Mesendoderm (in vitro differentiated cells): ENCODE measurements at regions not wholly inside any gene's neighbourhood (a gene's known extent, or its start where the extent isn't known, plus 50 kb on each side); places are given as distances from the start of the nearest gene placed in this dataset.

Experiments
- DNase-seq: peaks from one replicate; pipeline ENCODE4 v3.0.0; 2013
- H2AK5ac ChIP-seq: 2 replicates; pipeline ENCODE4 v1.6.1; 2013; ENCODE audit warnings: low read length, inconsistent platforms
- H2BK120ac ChIP-seq: 2 replicates; pipeline ENCODE4 v1.6.1; 2013; ENCODE audit warnings: low read depth, mild to moderate bottlenecking, low read length, moderate library complexity, mixed read lengths
- H2BK15ac ChIP-seq: replicated peaks from 2 replicates; pipeline ENCODE4 v1.6.1; 2013; ENCODE audit warnings: low read depth, mild to moderate bottlenecking, moderate library complexity
- H2BK5ac ChIP-seq: 2 replicates; pipeline ENCODE4 v1.6.1; 2013; ENCODE audit warnings: low read length, inconsistent platforms
- H3K18ac ChIP-seq: 2 replicates; pipeline ENCODE4 v1.6.1; 2013; ENCODE audit warnings: mild to moderate bottlenecking, low read length, mixed read lengths
- H3K23ac ChIP-seq: one replicate; pipeline ENCODE4 v1.6.1; 2013; ENCODE audit warnings: low read length
- H3K27ac ChIP-seq: 2 replicates; pipeline ENCODE4 v1.5.1; 2013; ENCODE audit warnings: low read depth, mild to moderate bottlenecking, inconsistent platforms, low read length, moderate library complexity
- H3K27me3 ChIP-seq: 2 replicates; pipeline ENCODE4 v1.6.1; 2013; ENCODE audit warnings: low read length, control low read depth, mild to moderate bottlenecking, inconsistent platforms; ENCODE audit not compliant: insufficient read depth, poor library complexity
- H3K36me3 ChIP-seq: 2 replicates; pipeline ENCODE4 v1.6.1; 2013; ENCODE audit warnings: low read length, inconsistent platforms; ENCODE audit not compliant: control insufficient read depth, insufficient read depth
- H3K4ac ChIP-seq: one replicate; pipeline ENCODE4 v1.6.1; 2013; ENCODE audit warnings: low read depth, mild to moderate bottlenecking, low read length, moderate library complexity
- H3K4me1 ChIP-seq: 2 replicates; pipeline ENCODE4 v1.6.1; 2013; ENCODE audit warnings: low read depth, low read length, inconsistent platforms; ENCODE audit not compliant: control insufficient read depth
- H3K4me2 ChIP-seq: 2 replicates; pipeline ENCODE4 v1.6.1; 2013; ENCODE audit warnings: low read length
- H3K4me3 ChIP-seq: 2 replicates; pipeline ENCODE4 v1.5.1; 2013; ENCODE audit warnings: mild to moderate bottlenecking, low read length
- H3K56ac ChIP-seq: one replicate; pipeline ENCODE4 v1.6.1; 2013; ENCODE audit warnings: low read length
- H3K79me1 ChIP-seq: 2 replicates; pipeline ENCODE4 v1.6.1; 2013; ENCODE audit warnings: low read length, inconsistent platforms
- H3K79me2 ChIP-seq: 2 replicates; pipeline ENCODE4 v1.6.1; 2013; ENCODE audit warnings: mild to moderate bottlenecking, low read length; ENCODE audit not compliant: control insufficient read depth, insufficient read depth
- H3K9ac ChIP-seq: 2 replicates; pipeline ENCODE4 v1.6.1; 2013; ENCODE audit warnings: low read length, inconsistent platforms
- H4K5ac ChIP-seq: one replicate; pipeline ENCODE4 v1.6.1; 2013; ENCODE audit warnings: low read length
- H4K8ac ChIP-seq: one replicate; pipeline ENCODE4 v1.6.1; 2013; ENCODE audit warnings: low read depth, mild to moderate bottlenecking, control low read depth, low read length, moderate library complexity
- WGBS: extraction: QIAGEN DNeasy Blood & Tissue Kit; methylation state at CpG from one replicate; pipeline ENCODE4 v1.1.7; 2013; ENCODE audit warnings: low lambda C conversion rate, missing lambda C conversion rate; ENCODE audit not compliant: insufficient coverage; ENCODE audit errors: extremely low coverage; 5-methylcytosine and 5-hydroxymethylcytosine counted together

- no peak overlapping the region for H3K18ac ChIP-seq
- no peak overlapping the region for H4K8ac ChIP-seq
- no peaks in the 10 kb centered on the region for H3K79me2 ChIP-seq
- no peaks in the 10 kb centered on the region for H3K27me3 ChIP-seq
- H3K4me1 ChIP-seq = no peaks in the 10 kb centered on the region
- no peak overlapping the region for H3K56ac ChIP-seq
- no peak overlapping the region for H2BK5ac ChIP-seq
- WGBS = no CpG with 5 or more reads among the region's 3 CpGs
- no peak overlapping the region for H2AK5ac ChIP-seq
- no peaks in the 10 kb centered on the region for H3K36me3 ChIP-seq
- no peak overlapping the region for H4K5ac ChIP-seq
- H3K4me3 ChIP-seq = no peak overlapping the region
- no peak overlapping the region for H3K27ac ChIP-seq
- H2BK15ac ChIP-seq = no peak overlapping the region
- H2BK120ac ChIP-seq = no peak overlapping the region
- H3K4me2 ChIP-seq = no peak overlapping the region
- no peak overlapping the region for H3K23ac ChIP-seq
- no peaks in the 10 kb centered on the region for H3K79me1 ChIP-seq
- H3K9ac ChIP-seq = no peak overlapping the region
- H3K4ac ChIP-seq = no peak overlapping the region
- no peak for DNase-seq
Measured at GRCh38 chr6:134470457-134470975, 152.6 kb upstream of the SGK1 start.

DNA sequence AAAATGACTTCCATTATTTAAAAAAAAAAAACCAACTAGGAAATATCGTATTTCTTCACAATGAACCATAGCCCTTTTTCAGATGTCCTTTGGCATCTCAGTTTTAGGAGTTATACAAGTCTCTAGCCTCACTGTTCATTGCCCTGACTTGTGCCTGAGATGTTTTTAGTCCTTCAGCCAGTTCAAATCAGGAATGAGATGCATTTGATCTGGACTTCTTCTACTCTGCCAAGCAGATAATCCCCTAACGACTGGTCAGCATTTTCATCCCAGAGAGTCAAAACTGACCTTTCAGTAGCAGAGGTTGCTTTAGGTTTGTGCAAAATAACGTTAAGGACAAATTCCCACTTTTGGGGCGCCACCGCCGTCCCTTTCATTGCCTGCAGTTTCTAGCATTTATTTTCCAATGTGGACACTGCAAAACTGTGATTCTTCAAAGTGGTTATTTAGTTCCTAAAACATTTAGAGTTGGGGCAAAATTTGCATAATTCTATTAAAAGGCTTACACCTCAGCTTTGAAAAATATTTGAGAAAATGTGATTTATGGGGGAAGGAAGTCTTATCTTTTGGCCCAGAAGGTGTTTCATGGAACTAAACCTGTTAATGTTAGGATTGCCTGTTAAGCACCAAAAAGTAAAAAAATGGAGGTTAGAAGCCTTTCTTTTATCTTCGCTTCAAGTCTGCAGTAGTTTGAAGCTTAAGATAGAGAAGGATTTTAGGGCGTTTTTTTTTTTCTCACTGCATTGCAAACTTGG lies 152.0 kb upstream of the SGK1 start:
- H3K18ac ChIP-seq = no peak overlapping the region
- H4K5ac ChIP-seq = no peak overlapping the region
- no peak overlapping the region for H2BK120ac ChIP-seq
- no peak overlapping the region for H3K4ac ChIP-seq
- H2BK5ac ChIP-seq = no peak overlapping the region
- H3K27ac ChIP-seq = no peak overlapping the region
- no peaks in the 10 kb centered on the region for H3K79me1 ChIP-seq
- no peak overlapping the region for H4K8ac ChIP-seq
- H2BK15ac ChIP-seq = no peak overlapping the region
- H3K4me1 ChIP-seq = no peaks in the 10 kb centered on the region
- H3K9ac ChIP-seq = no peak overlapping the region
- H3K23ac ChIP-seq = no peak overlapping the region
- H3K4me3 ChIP-seq = no peak overlapping the region
- H3K79me2 ChIP-seq = no peaks in the 10 kb centered on the region
- no peak overlapping the region for H3K4me2 ChIP-seq
- H3K36me3 ChIP-seq = no peaks in the 10 kb centered on the region
- no peak overlapping the region for H3K56ac ChIP-seq
- no peak overlapping the region for H2AK5ac ChIP-seq
- H3K27me3 ChIP-seq = no peaks in the 10 kb centered on the region
- no CpG with 5 or more reads among the region's 8 CpGs for WGBS
- DNase-seq = no peak

- no peak overlapping the region for H4K8ac ChIP-seq
- no peak for DNase-seq
- no peak overlapping the region for H2BK120ac ChIP-seq
- no peak overlapping the region for H3K9ac ChIP-seq
- no peaks in the 10 kb centered on the region for H3K27me3 ChIP-seq
- WGBS = no CpG with 5 or more reads among the region's 1 CpG
- H3K79me1 ChIP-seq = no peaks in the 10 kb centered on the region
- no peak overlapping the region for H2BK5ac ChIP-seq
- no peak overlapping the region for H2BK15ac ChIP-seq
- H3K4ac ChIP-seq = no peak overlapping the region
- no peak overlapping the region for H3K4me3 ChIP-seq
- H3K18ac ChIP-seq = no peak overlapping the region
- no peak overlapping the region for H4K5ac ChIP-seq
- peaks cover 1% of the 10 kb centered on the region for H3K4me1 ChIP-seq
- H3K79me2 ChIP-seq = no peaks in the 10 kb centered on the region
- H3K4me2 ChIP-seq = no peak overlapping the region
- H3K23ac ChIP-seq = no peak overlapping the region
- no peaks in the 10 kb centered on the region for H3K36me3 ChIP-seq
- no peak overlapping the region for H2AK5ac ChIP-seq
- no peak overlapping the region for H3K27ac ChIP-seq
- no peak overlapping the region for H3K56ac ChIP-seq
Measured at GRCh38 chr6:134468633-134469032, 150.7 kb upstream of the SGK1 start.

DNA sequence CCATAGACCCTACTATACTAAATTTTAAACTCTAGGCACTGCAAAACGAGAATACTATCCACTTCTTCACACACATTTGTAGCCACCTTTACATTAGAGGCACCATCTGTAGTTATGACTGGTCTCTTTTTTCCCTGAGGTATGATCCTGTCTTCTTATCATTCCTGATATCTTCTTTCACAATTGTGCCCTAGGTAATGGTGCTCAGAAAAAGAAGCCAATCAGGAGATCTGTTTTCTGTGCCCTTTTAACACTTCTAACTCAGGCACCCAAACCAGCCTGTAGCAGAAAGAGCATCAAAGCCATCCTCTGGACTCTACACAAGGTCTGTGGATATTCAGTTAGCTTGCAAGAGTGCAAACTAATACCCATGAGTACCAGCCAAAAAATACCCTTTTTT lies 149.7 kb upstream of the SGK1 start:
- H3K4me2 ChIP-seq = no peak overlapping the region
- H3K9ac ChIP-seq = no peak overlapping the region
- no peak overlapping the region for H3K4me3 ChIP-seq
- no peak overlapping the region for H2BK15ac ChIP-seq
- no peak overlapping the region for H2BK120ac ChIP-seq
- H3K4me1 ChIP-seq = peaks cover 1% of the 10 kb centered on the region
- H3K27ac ChIP-seq = no peak overlapping the region
- no peak overlapping the region for H2BK5ac ChIP-seq
- H3K79me2 ChIP-seq = no peaks in the 10 kb centered on the region
- no peak overlapping the region for H3K4ac ChIP-seq
- no peaks in the 10 kb centered on the region for H3K36me3 ChIP-seq
- no CpG with 5 or more reads among the region's 1 CpG for WGBS
- H4K5ac ChIP-seq = no peak overlapping the region
- H4K8ac ChIP-seq = no peak overlapping the region
- H3K23ac ChIP-seq = no peak overlapping the region
- DNase-seq = no peak
- no peak overlapping the region for H2AK5ac ChIP-seq
- H3K79me1 ChIP-seq = no peaks in the 10 kb centered on the region
- no peaks in the 10 kb centered on the region for H3K27me3 ChIP-seq
- H3K56ac ChIP-seq = no peak overlapping the region
- no peak overlapping the region for H3K18ac ChIP-seq

GRCh38 chr6:134466771-134467525 lies 149.0 kb upstream of the SGK1 start:
- no peak overlapping the region for H4K8ac ChIP-seq
- no peak overlapping the region for H4K5ac ChIP-seq
- H3K4me3 ChIP-seq = no peak overlapping the region
- peaks cover 1% of the 10 kb centered on the region for H3K4me1 ChIP-seq
- no peak overlapping the region for H3K4me2 ChIP-seq
- H3K79me1 ChIP-seq = no peaks in the 10 kb centered on the region
- H3K36me3 ChIP-seq = no peaks in the 10 kb centered on the region
- H3K27ac ChIP-seq = no peak overlapping the region
- no peak overlapping the region for H2BK15ac ChIP-seq
- WGBS = no CpG with 5 or more reads among the region's 2 CpGs
- DNase-seq = no peak
- no peaks in the 10 kb centered on the region for H3K79me2 ChIP-seq
- no peak overlapping the region for H3K9ac ChIP-seq
- H3K27me3 ChIP-seq = no peaks in the 10 kb centered on the region
- no peak overlapping the region for H2BK5ac ChIP-seq
- no peak overlapping the region for H3K23ac ChIP-seq
- no peak overlapping the region for H2AK5ac ChIP-seq
- no peak overlapping the region for H2BK120ac ChIP-seq
- H3K18ac ChIP-seq = no peak overlapping the region
- no peak overlapping the region for H3K4ac ChIP-seq
- H3K56ac ChIP-seq = no peak overlapping the region
